Astrocyte (in vitro differentiated cells and primary cell): ENCODE measurements at regions not wholly inside any gene's neighbourhood (a gene's known extent, or its start where the extent isn't known, plus 50 kb on each side); places are given as distances from the start of the nearest gene placed in this dataset.

Experiments used
- CTCF ChIP-seq: IDR thresholded peaks from 2 replicates; pipeline ENCODE4 v1.5.1; 2011; ENCODE audit warnings: low read depth, mild to moderate bottlenecking, inconsistent platforms, low read length, moderate library complexity; ENCODE audit not compliant: insufficient read depth
- EZH2 ChIP-seq: IDR thresholded peaks from 2 replicates; pipeline ENCODE4 v1.6.1; 2012; ENCODE audit warnings: mild to moderate bottlenecking, low read length, inconsistent platforms; ENCODE audit not compliant: insufficient read depth

GRCh38 chrX:122813876-122814275, 370.2 kb upstream of the GRIA3 start:
- no peak for TF ChIP-seq CTCF
- TF ChIP-seq EZH2, result no peak
